Endometrium (tissue), 2 donors: ENCODE measurements at regions not wholly inside any gene's neighbourhood (a gene's known extent, or its start where the extent isn't known, plus 50 kb on each side); places are given as distances from the start of the nearest gene placed in this dataset.

Experiments
- FAIRE-seq: peaks from 2 replicates; lab custom pipeline; 2012; peaks lifted over from hg19 to GRCh38; lab: Jason Lieb, UNC
- donor health status: control.
- donor health status: control.

DNA sequence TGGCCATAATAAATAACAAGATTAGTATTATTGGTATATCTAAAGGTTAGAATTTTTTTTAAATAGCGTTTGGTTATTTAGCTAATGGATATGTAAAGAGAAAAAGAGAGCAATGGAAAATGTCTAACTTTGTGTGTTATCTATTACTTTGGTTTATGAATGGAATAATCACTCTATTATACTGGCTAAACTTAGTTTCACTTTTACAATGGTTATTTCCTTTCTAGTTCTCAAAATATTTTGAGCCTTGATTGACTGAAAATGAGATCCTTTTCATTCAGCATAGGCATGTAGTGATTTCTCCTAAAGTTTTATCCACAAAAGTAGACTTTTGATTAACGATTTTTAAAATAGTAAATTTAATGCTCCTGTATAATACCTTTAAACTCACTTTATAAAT, 51.6 kb upstream of the MLIP start:
- no peak for FAIRE-seq

GRCh38 chr6:54060286-54060685, 51.0 kb upstream of the MLIP start:
- FAIRE-seq, result no peak
